ENCODE measurements at regions not wholly inside any gene's neighbourhood (a gene's known extent, or its start where the extent isn't known, plus 50 kb on each side); places are given as distances from the start of the nearest gene placed in this dataset.

- Mint-ChIP-seq H3K4me1 (peaks cover 8 to 11% (median 10%) of the 10 kb centered on the region in 4 donors), H3K27me3 (no peaks in the 10 kb centered on the region), H3K36me3 (no peaks in the 10 kb centered on the region), H3K4me3 (no peak overlapping the region), H3K27ac (peak overlapping the region in 1 of 7 donors; percentile 23), H3K9me3 (no peaks in the 10 kb centered on the region)
- Histone ChIP-seq H3K4me1 (ENCODE audit: insufficient read depth, low read length) (peaks cover 9% of the 10 kb centered on the region), H3K4me3 (ENCODE audit: low read length in 2 of 2) (no peak overlapping the region), H3K27ac (ENCODE audit: low read depth, low read length) (no peak overlapping the region), H3K27me3 (ENCODE audit: insufficient read depth, low read length) (no peaks in the 10 kb centered on the region), H3K9me3 (ENCODE audit: control insufficient read depth in 1 of 2, low read length in 2 of 2) (no peaks in the 10 kb centered on the region), H3K36me3 (ENCODE audit: insufficient read depth, low read length) (no peaks in the 10 kb centered on the region)
- ChIA-PET CTCF (ENCODE audit: partially characterized antibody) (interaction anchor here (1.4 kb wide), 1 partner anchor 9 kb away, joined by 4 read pairs; no protein-coding TSS in a partner anchor), POLR2A (ENCODE audit: partially characterized antibody) (interaction anchor here (0.5 kb wide), 1 partner anchor 37 kb away, joined by 3 read pairs; no protein-coding TSS in a partner anchor)
- intact Hi-C loops (cut with micrococcal nuclease) = no loop called here
- no peak for DNase-seq
Observed at GRCh38 chr20:53699085-53699674, 105.5 kb upstream of the ZNF217 start.

GRCh38 chr20:53698371-53698978, 104.8 kb upstream of the ZNF217 start:
- no peak for DNase-seq
- Histone ChIP-seq H3K9me3 (ENCODE audit: control insufficient read depth in 1 of 2, low read length in 2 of 2) (no peaks in the 10 kb centered on the region), H3K4me3 (ENCODE audit: low read length in 2 of 2) (no peak overlapping the region), H3K4me1 (ENCODE audit: insufficient read depth, low read length) (peaks cover 12% of the 10 kb centered on the region), H3K36me3 (ENCODE audit: insufficient read depth, low read length) (no peaks in the 10 kb centered on the region), H3K27me3 (ENCODE audit: insufficient read depth, low read length) (no peaks in the 10 kb centered on the region), H3K27ac (ENCODE audit: low read depth, low read length) (no peak overlapping the region)
- H3K9me3 Mint-ChIP-seq = no peaks in the 10 kb centered on the region
- ChIA-PET CTCF (ENCODE audit: partially characterized antibody) (interaction anchor here (1.4 kb wide), 1 partner anchor 8 kb away, joined by 4 read pairs; no protein-coding TSS in a partner anchor), POLR2A (ENCODE audit: partially characterized antibody) (interaction anchor here (0.5 kb wide), 1 partner anchor 36 kb away, joined by 3 read pairs; no protein-coding TSS in a partner anchor)
- intact Hi-C loops (cut with micrococcal nuclease) = no loop called here
- no peak overlapping the region for H3K27ac Mint-ChIP-seq
- H3K4me3 Mint-ChIP-seq = no peak overlapping the region
- no peaks in the 10 kb centered on the region for H3K36me3 Mint-ChIP-seq
- H3K27me3 Mint-ChIP-seq = no peaks in the 10 kb centered on the region
- H3K4me1 Mint-ChIP-seq = peaks cover 10 to 13% (median 10%) of the 10 kb centered on the region in 4 donors

DNA sequence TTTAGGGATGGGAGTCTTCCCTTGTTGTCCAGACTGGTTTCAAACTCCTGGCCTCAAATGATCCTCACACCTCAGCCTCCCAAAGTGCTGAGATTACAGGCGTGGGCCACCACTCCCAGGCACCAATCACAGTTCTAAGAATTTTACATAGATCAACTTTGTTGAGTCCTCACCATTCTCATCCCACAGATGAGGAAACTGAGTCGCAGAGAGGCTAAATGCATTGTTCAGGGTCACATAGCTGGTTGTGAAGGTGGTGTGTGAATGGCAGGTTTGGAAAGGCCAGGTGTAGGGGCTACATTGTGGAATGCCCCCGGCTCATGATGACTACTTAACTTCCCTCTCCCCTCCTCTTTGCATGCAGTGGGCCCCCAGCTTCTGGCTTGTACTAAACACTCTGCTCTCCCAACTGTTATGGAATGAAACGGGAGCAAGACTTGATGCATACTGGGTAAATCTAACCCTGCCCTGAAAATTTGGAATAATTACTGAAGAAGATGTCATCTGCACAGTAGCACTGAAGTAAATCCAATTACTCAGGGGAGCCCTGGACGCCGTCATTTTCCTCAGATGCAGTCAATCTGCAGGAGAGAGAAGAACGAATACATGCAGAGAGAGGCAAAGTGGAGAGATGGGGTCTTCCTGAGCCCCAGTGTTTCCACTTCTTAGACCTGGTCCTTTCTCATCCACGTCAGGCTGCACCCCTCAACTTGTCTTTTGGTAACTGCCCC, 102.3 kb upstream of the ZNF217 start:
- no peaks in the 10 kb centered on the region for H3K36me3 Mint-ChIP-seq
- H3K4me3 Mint-ChIP-seq = peak overlapping the region in 2 of 8 donors; percentile 32
- Histone ChIP-seq H3K9me3 (ENCODE audit: control insufficient read depth in 1 of 2, low read length in 2 of 2) (no peaks in the 10 kb centered on the region), H3K27ac (ENCODE audit: low read depth, low read length) (no peak overlapping the region), H3K4me1 (ENCODE audit: insufficient read depth, low read length) (peaks cover 15% of the 10 kb centered on the region), H3K27me3 (ENCODE audit: insufficient read depth, low read length) (no peaks in the 10 kb centered on the region), H3K36me3 (ENCODE audit: insufficient read depth, low read length) (no peaks in the 10 kb centered on the region), H3K4me3 (ENCODE audit: low read length in 2 of 2) (no peak overlapping the region)
- H3K27ac Mint-ChIP-seq = peak overlapping the region in 1 of 7 donors; percentile 29
- H3K4me1 Mint-ChIP-seq = peaks cover 15 to 29% (median 25%) of the 10 kb centered on the region in 4 donors
- H3K9me3 Mint-ChIP-seq = no peaks in the 10 kb centered on the region
- intact Hi-C loops (cut with micrococcal nuclease) = no loop called here
- no peak for DNase-seq
- H3K27me3 Mint-ChIP-seq = no peaks in the 10 kb centered on the region
- POLR2A ChIA-PET (ENCODE audit: partially characterized antibody) = interaction anchor here (0.8 kb wide), 1 partner anchor 86 kb away, joined by 3 read pairs; no protein-coding TSS in a partner anchor
- CTCF ChIA-PET (ENCODE audit: partially characterized antibody) = interaction anchor here (0.7 kb wide), 2 partner anchors 12 to 53 kb away, joined by 3 read pairs; no protein-coding TSS in a partner anchor

DNA sequence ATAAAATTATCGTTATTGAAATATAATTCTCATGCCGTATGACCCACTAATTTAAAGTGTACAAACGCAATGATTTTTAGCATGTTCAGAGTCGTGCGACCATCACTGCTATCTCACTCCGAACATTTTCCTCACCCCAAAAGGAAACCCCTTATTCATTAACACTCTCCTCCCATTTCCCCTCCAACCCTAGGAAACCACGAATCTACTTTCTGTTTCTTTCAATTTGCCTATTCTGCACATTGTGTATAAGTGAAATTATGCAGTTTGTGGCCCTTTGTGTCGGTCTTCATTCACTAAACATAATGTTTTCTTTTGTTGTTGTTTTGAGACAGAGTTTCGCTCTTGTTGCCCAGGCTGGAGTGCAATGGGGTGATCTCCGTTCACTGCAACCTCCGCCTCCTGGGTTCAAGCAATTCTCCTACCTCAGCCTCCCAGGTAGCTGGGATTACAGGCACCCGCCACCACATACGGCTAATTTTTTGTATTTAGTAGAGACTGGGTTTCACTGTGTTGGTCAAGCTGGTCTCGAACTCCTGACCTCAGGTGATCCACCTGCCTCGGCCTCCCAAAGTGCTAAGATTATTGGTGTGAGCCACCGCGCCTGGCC, 99.7 kb upstream of the ZNF217 start:
- Mint-ChIP-seq H3K4me1 (peaks cover 10 to 24% (median 19%) of the 10 kb centered on the region in 4 donors), H3K27me3 (no peaks in the 10 kb centered on the region), H3K9me3 (no peaks in the 10 kb centered on the region), H3K36me3 (no peaks in the 10 kb centered on the region), H3K4me3 (peak overlapping the region; percentile 58 to 81 (median 71)), H3K27ac (peak overlapping the region; percentile 8 to 85 (median 54))
- Histone ChIP-seq H3K4me3 (ENCODE audit: low read length in 2 of 2) (peak overlapping the region in 1 of 2 donors; percentile 12), H3K4me1 (ENCODE audit: insufficient read depth, low read length) (peaks cover 11% of the 10 kb centered on the region), H3K36me3 (ENCODE audit: insufficient read depth, low read length) (no peaks in the 10 kb centered on the region), H3K27ac (ENCODE audit: low read depth, low read length) (no peak overlapping the region), H3K9me3 (ENCODE audit: control insufficient read depth in 1 of 2, low read length in 2 of 2) (no peaks in the 10 kb centered on the region), H3K27me3 (ENCODE audit: insufficient read depth, low read length) (no peaks in the 10 kb centered on the region)
- intact Hi-C loops (cut with micrococcal nuclease) = no loop called here
- POLR2A ChIA-PET (ENCODE audit: partially characterized antibody) = interaction anchor here (0.6 to 1.4 kb wide), 4 partner anchors 15 to 43 kb away, joined by 3 to 4 read pairs (median 4); no protein-coding TSS in a partner anchor
- CTCF ChIA-PET (ENCODE audit: partially characterized antibody) = interaction anchor here (0.9 to 1.4 kb wide), 3 partner anchors 10 to 179 kb away, joined by 3 to 4 read pairs (median 3); no protein-coding TSS in a partner anchor
- peak in 3 of 5 donors; percentile 24 to 27 (median 26) for DNase-seq

DNA sequence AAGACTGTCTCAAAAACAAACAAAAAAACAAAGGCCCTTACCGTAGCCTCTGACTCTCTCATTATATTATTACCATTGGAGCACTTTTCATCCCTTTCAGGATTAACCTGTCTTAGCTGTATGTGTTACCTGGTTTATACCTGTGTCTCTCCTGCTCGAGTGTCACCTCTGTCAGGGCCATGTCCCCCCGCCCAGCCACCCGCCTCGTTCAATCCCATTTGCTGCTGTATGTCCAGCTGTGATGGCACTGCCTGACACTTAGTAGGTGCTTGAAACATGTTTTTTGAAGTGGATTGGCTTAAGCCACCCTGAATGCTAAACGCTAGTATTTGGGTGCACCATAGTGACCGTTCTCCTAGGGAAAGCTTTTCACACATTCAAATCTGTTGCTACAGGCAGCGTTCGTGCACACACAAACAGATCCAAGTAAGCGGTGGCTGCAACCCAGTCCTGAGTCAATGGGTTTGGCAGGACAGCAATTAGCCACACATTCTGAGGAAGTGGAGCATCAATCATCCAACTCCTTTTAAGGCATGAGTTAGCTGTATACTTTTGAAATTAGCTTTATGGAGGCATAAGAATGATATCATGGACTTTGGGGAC, 98.9 kb upstream of the ZNF217 start:
- POLR2A ChIA-PET (ENCODE audit: partially characterized antibody) = interaction anchor here (0.6 to 1.7 kb wide), 3 partner anchors 32 to 63 kb away, joined by 3 to 5 read pairs (median 4); no protein-coding TSS in a partner anchor
- Histone ChIP-seq H3K4me3 (ENCODE audit: low read length in 2 of 2) (no peak overlapping the region), H3K4me1 (ENCODE audit: insufficient read depth, low read length) (peaks cover 11% of the 10 kb centered on the region), H3K27me3 (ENCODE audit: insufficient read depth, low read length) (no peaks in the 10 kb centered on the region), H3K36me3 (ENCODE audit: insufficient read depth, low read length) (no peaks in the 10 kb centered on the region), H3K27ac (ENCODE audit: low read depth, low read length) (no peak overlapping the region), H3K9me3 (ENCODE audit: control insufficient read depth in 1 of 2, low read length in 2 of 2) (no peaks in the 10 kb centered on the region)
- Mint-ChIP-seq H3K27ac (peak overlapping the region in 5 of 7 donors; percentile 25 to 85 (median 42)), H3K27me3 (no peaks in the 10 kb centered on the region), H3K4me3 (peak overlapping the region in 5 of 8 donors; percentile 58 to 80 (median 68)), H3K36me3 (no peaks in the 10 kb centered on the region), H3K9me3 (no peaks in the 10 kb centered on the region), H3K4me1 (peaks cover 10 to 24% (median 19%) of the 10 kb centered on the region in 4 donors)
- intact Hi-C loops (cut with micrococcal nuclease) = no loop called here
- DNase-seq = no peak
- CTCF ChIA-PET (ENCODE audit: partially characterized antibody) = interaction anchor here (1.1 to 1.4 kb wide), 3 partner anchors 9 to 83 kb away, joined by 3 to 4 read pairs (median 3); no protein-coding TSS in a partner anchor

GRCh38 chr20:53691811-53692192, 98.2 kb upstream of the ZNF217 start:
- no peak overlapping the region for H3K4me3 ChIP-seq (ENCODE audit: low read length in 2 of 2)
- ChIA-PET CTCF (ENCODE audit: partially characterized antibody) (interaction anchor here (1.1 to 1.4 kb wide), 3 partner anchors 37 to 224 kb away, joined by 3 read pairs; no protein-coding TSS in a partner anchor), POLR2A (ENCODE audit: partially characterized antibody) (interaction anchor here (1.4 to 1.7 kb wide), 3 partner anchors 39 to 97 kb away, joined by 3 to 5 read pairs (median 3); partner anchors contain the start of gene ZNF217)
- no peaks in the 10 kb centered on the region for H3K9me3 Mint-ChIP-seq
- peak overlapping the region in 6 of 7 donors; percentile 5 to 86 (median 58) for H3K27ac Mint-ChIP-seq
- no peaks in the 10 kb centered on the region for H3K27me3 Mint-ChIP-seq
- no peak for DNase-seq
- intact Hi-C loops (cut with micrococcal nuclease) = no loop called here
- H3K27ac ChIP-seq (ENCODE audit: low read depth, low read length) = no peak overlapping the region
- H3K4me1 ChIP-seq (ENCODE audit: insufficient read depth, low read length) = peaks cover 11% of the 10 kb centered on the region
- peaks cover 10 to 24% (median 19%) of the 10 kb centered on the region in 4 donors for H3K4me1 Mint-ChIP-seq
- H3K9me3 ChIP-seq (ENCODE audit: control insufficient read depth in 1 of 2, low read length in 2 of 2) = no peaks in the 10 kb centered on the region
- no peaks in the 10 kb centered on the region for H3K36me3 ChIP-seq (ENCODE audit: insufficient read depth, low read length)
- peak overlapping the region in 5 of 8 donors; percentile 3 to 22 (median 5) for H3K4me3 Mint-ChIP-seq
- no peaks in the 10 kb centered on the region for H3K36me3 Mint-ChIP-seq
- H3K27me3 ChIP-seq (ENCODE audit: insufficient read depth, low read length) = no peaks in the 10 kb centered on the region
